Right renal cortex interstitium (tissue), 3 donors: ENCODE measurements at regions not wholly inside any gene's neighbourhood (a gene's known extent, or its start where the extent isn't known, plus 50 kb on each side); places are given as distances from the start of the nearest gene placed in this dataset.

Source experiments
- DNase-seq, 3 donors: peaks; one replicate each; pipeline ENCODE4 v3.0.0-alpha.2; 2013; ENCODE audit warnings: low read depth in 3 of 3, low spot score in 2 of 3

GRCh38 chr13:60944863-60945262, 470.8 kb downstream of the PCDH20 start:
- no peak for DNase-seq

- no peak for DNase-seq
These were observed 471.6 kb downstream of the PCDH20 start for GRCh38 chr13:60944016-60944415.

GRCh38 chr13:60936281-60936680, 479.4 kb downstream of the PCDH20 start:
- no peak for DNase-seq

- DNase-seq: no peak
These were observed 482.0 kb downstream of the PCDH20 start for GRCh38 chr13:60933638-60934037.

GRCh38 chr13:60931858-60932546, 483.6 kb downstream of the PCDH20 start:
- no peak for DNase-seq

GRCh38 chr13:60925686-60926085, 490.0 kb downstream of the PCDH20 start:
- no peak for DNase-seq

GRCh38 chr13:60924856-60925255, 490.8 kb downstream of the PCDH20 start:
- DNase-seq: no peak

- DNase-seq: no peak
These were observed 492.9 kb downstream of the PCDH20 start for GRCh38 chr13:60922576-60923231.

GRCh38 chr13:60893801-60894200, 496.8 kb downstream of the TDRD3 start:
- no peak for DNase-seq

- DNase-seq: no peak
These were observed 490.7 kb downstream of the TDRD3 start for GRCh38 chr13:60887711-60888110.

- DNase-seq: no peak
These were observed 484.5 kb downstream of the TDRD3 start for GRCh38 chr13:60881507-60881906.

- no peak for DNase-seq
These were observed 476.1 kb downstream of the TDRD3 start for GRCh38 chr13:60873116-60873515.

GRCh38 chr13:60869941-60870613, 473.1 kb downstream of the TDRD3 start:
- no peak for DNase-seq

- DNase-seq: no peak
These were observed 472.2 kb downstream of the TDRD3 start for GRCh38 chr13:60869225-60869624.

GRCh38 chr13:60862036-60862435, 465.0 kb downstream of the TDRD3 start:
- no peak for DNase-seq

- DNase-seq: no peak
These were observed 460.7 kb downstream of the TDRD3 start for GRCh38 chr13:60857698-60858097.

- DNase-seq: no peak
These were observed 455.9 kb downstream of the TDRD3 start for GRCh38 chr13:60852886-60853285.

- no peak for DNase-seq
These were observed 454.4 kb downstream of the TDRD3 start for GRCh38 chr13:60851378-60851777.

- DNase-seq: no peak
These were observed 453.5 kb downstream of the TDRD3 start for GRCh38 chr13:60850526-60850925.

- peak; percentile 58 to 76 (median 66) for DNase-seq
These were observed 441.6 kb downstream of the TDRD3 start for GRCh38 chr13:60838581-60838980.

GRCh38 chr13:60837806-60838205, 440.8 kb downstream of the TDRD3 start:
- DNase-seq: peak in 1 of 3 donors; percentile 6

- DNase-seq: no peak
These were observed 439.8 kb downstream of the TDRD3 start for GRCh38 chr13:60836821-60837220.
